ENCODE measurements at regions not wholly inside any gene's neighbourhood (a gene's known extent, or its start where the extent isn't known, plus 50 kb on each side); places are given as distances from the start of the nearest gene placed in this dataset.

- TF ChIP-seq POU5F1 (IDR thresholded peaks at IDR 0.05; ENCODE audit: low read depth, low read length) (no peak), CBX8 (IDR thresholded peaks at IDR 0.05; ENCODE audit: borderline replicate concordance, low read depth, low read length) (no peak)
Observed at GRCh38 chr4:146108756-146109155, 66.8 kb upstream of the LSM6 start (continued).

Measured in H1 (cell line).